CD4-positive, alpha-beta T cell treated with Interleukin-15 for 4 hours (primary cell): ENCODE measurements at regions not wholly inside any gene's neighbourhood (a gene's known extent, or its start where the extent isn't known, plus 50 kb on each side); places are given as distances from the start of the nearest gene placed in this dataset.

Source experiments
- DNase-seq: peaks from one replicate; pipeline ENCODE4 v3.0.0-alpha.2; 2020; ENCODE audit warnings: low spot score

GRCh38 chr22:48653306-48653705, 1174.4 kb downstream of the BRD1 start:
- DNase-seq: no peak

GRCh38 chr22:48652796-48653195, 1174.9 kb downstream of the BRD1 start:
- DNase-seq: no peak

GRCh38 chr22:48651981-48652538, 1175.6 kb downstream of the BRD1 start:
- no peak for DNase-seq

- no peak for DNase-seq
Measured at GRCh38 chr22:48651036-48651890, 1176.4 kb downstream of the BRD1 start.

GRCh38 chr22:48650323-48651035, 1177.2 kb downstream of the BRD1 start:
- DNase-seq: no peak

- DNase-seq: no peak
Measured at GRCh38 chr22:48649466-48649865, 1178.2 kb downstream of the BRD1 start.

- no peak for DNase-seq
Measured at GRCh38 chr22:48649031-48649430, 1178.6 kb downstream of the BRD1 start.

GRCh38 chr22:48647606-48648515, 1179.8 kb downstream of the BRD1 start:
- no peak for DNase-seq

GRCh38 chr22:48647051-48647450, 1180.6 kb downstream of the BRD1 start:
- DNase-seq: no peak

GRCh38 chr22:48646216-48646925, 1181.3 kb downstream of the BRD1 start:
- no peak for DNase-seq

- DNase-seq: no peak
Measured at GRCh38 chr22:48645766-48646165, 1181.9 kb downstream of the BRD1 start.

GRCh38 chr22:48644997-48645396, 1182.7 kb downstream of the BRD1 start:
- no peak for DNase-seq

- DNase-seq: no peak
Measured at GRCh38 chr22:48644108-48644507, 1183.6 kb downstream of the BRD1 start.

- no peak for DNase-seq
Measured at GRCh38 chr22:48643066-48643731, 1184.5 kb downstream of the BRD1 start.

GRCh38 chr22:48642550-48642949, 1185.1 kb downstream of the BRD1 start:
- no peak for DNase-seq

GRCh38 chr22:48641906-48642475, 1185.7 kb downstream of the BRD1 start:
- no peak for DNase-seq

GRCh38 chr22:48640890-48641841, 1186.5 kb downstream of the BRD1 start:
- DNase-seq: no peak

GRCh38 chr22:48639896-48640748, 1187.6 kb downstream of the BRD1 start:
- DNase-seq: no peak
